ENCODE measurements at regions not wholly inside any gene's neighbourhood (a gene's known extent, or its start where the extent isn't known, plus 50 kb on each side); places are given as distances from the start of the nearest gene placed in this dataset.

DNA sequence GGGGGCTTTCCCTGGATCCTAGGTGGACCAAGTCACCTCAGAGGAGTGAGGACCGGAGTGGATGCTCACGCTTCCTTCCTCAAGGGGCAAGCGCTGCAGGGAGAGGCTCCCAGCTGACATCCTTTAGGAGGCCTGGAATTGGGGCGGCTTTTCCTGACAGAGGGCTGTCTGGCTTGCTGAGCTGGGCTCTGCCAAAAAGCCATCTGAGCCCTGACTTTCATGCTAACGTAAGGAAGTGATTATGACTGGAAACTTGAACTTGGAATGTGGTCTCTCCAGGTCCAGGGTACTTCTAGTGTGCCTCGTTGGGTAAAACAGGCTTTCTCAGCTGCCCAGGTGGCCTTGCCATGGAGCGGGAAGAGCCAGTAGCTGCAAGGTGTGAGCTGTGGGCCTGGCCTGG, 268.3 kb upstream of the SPRED2 start:
- POLR2A ChIA-PET, result no interaction called here
- TF ChIP-seq ZFP37 (tag by site-specific recombination; IDR thresholded peaks at IDR 0.05) (no peak), ZBTB26 (tag by site-specific recombination; optimal IDR thresholded peaks at IDR 0.05) (no peak), ZNF670 (tag by site-specific recombination; IDR thresholded peaks at IDR 0.05; ENCODE audit: low read depth) (no peak), ELK4 (IDR thresholded peaks at IDR 0.05; ENCODE audit: borderline replicate concordance, low read depth, low read length) (no peak), ZNF623 (tag by site-specific recombination; IDR thresholded peaks at IDR 0.05) (no peak), WT1 (tag by site-specific recombination; IDR thresholded peaks at IDR 0.05) (no peak)
- TF ChIP-seq, protein P1, sequence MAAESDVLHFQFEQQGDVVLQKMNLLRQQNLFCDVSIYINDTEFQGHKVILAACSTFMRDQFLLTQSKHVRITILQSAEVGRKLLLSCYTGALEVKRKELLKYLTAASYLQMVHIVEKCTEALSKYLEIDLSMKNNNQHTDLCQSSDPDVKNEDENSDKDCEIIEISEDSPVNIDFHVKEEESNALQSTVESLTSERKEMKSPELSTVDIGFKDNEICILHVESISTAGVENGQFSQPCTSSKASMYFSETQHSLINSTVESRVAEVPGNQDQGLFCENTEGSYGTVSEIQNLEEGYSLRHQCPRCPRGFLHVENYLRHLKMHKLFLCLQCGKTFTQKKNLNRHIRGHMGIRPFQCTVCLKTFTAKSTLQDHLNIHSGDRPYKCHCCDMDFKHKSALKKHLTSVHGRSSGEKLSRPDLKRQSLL (tag by site-specific recombination; IDR thresholded peaks at IDR 0.05), result no peak
- TF ChIP-seq, protein P2, sequence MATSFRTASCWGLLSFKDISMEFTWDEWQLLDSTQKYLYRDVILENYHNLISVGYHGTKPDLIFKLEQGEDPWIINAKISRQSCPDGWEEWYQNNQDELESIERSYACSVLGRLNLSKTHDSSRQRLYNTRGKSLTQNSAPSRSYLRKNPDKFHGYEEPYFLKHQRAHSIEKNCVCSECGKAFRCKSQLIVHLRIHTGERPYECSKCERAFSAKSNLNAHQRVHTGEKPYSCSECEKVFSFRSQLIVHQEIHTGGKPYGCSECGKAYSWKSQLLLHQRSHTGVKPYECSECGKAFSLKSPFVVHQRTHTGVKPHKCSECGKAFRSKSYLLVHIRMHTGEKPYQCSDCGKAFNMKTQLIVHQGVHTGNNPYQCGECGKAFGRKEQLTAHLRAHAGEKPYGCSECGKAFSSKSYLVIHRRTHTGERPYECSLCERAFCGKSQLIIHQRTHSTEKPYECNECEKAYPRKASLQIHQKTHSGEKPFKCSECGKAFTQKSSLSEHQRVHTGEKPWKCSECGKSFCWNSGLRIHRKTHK (tag by site-specific recombination; IDR thresholded peaks at IDR 0.05), result no peak
- CTCF ChIA-PET, result no interaction called here
- no peaks in the 10 kb centered on the region for H3K36me3 ChIP-seq (ENCODE audit: control insufficient read depth in 2 of 2, insufficient read depth in 1 of 2, low read length in 2 of 2)
- no peaks in the 10 kb centered on the region for H3K9me3 ChIP-seq (ENCODE audit: control insufficient read depth, insufficient read depth, low read depth, low read length)
- no peaks in the 10 kb centered on the region for H3K4me1 ChIP-seq (ENCODE audit: control insufficient read depth, insufficient read depth, low read length)
- no peak overlapping the region for H3K4me3 ChIP-seq (ENCODE audit: low read depth, low read length)
- H3K27ac ChIP-seq (ENCODE audit: extremely low read depth, low read depth, low read length), result no peak overlapping the region

DNA sequence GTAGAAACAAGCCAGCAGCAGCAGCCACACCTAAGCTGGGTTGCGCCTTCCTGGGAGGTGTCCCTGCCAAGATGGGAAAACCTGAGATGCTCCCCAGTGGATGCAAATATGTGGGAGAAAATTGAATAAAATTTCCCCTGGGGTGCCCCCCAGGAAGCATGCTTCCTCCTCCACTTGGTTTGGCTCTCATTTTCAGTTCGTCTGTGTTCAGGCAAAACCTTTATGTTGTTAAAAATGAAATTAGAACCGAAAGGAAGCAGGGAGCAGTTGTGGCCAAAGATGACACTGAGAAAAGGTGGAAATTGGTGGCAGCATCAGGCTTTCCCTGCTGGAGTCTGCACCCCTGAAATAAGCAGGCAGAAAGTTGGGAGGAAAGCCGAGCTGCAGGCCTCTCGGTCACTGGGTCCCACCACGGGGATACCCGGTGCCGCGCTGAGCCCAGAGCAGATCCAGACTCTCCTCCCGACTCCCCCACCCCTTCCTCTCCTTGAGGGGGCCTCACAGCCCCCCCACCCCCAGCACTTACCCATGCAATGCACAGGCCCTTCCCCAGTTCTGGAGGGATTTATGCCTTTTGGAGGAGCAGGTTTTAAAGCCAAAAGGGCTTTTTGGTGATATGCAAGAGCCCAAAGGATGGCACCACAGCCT, 267.7 kb upstream of the SPRED2 start:
- Histone ChIP-seq H3K9me3 (ENCODE audit: control insufficient read depth, insufficient read depth, low read depth, low read length) (no peaks in the 10 kb centered on the region), H3K4me3 (ENCODE audit: low read depth, low read length) (no peak overlapping the region), H3K4me1 (ENCODE audit: control insufficient read depth, insufficient read depth, low read length) (no peaks in the 10 kb centered on the region), H3K27ac (ENCODE audit: extremely low read depth, low read depth, low read length) (no peak overlapping the region), H3K36me3 (ENCODE audit: control insufficient read depth in 2 of 2, insufficient read depth in 1 of 2, low read length in 2 of 2) (no peaks in the 10 kb centered on the region)
- no peak for TF ChIP-seq ZNF132 (tag by site-specific recombination; IDR thresholded peaks at IDR 0.05; ENCODE audit: borderline replicate concordance)
- TF ChIP-seq GLIS1 (tag by site-specific recombination; IDR thresholded peaks at IDR 0.05), result peak; percentile 19; the same call in 1 of the 2 replicates
- ChIA-PET CTCF (interaction anchor here (0.7 to 2.1 kb wide), 2 partner anchors 11 to 46 kb away, joined by 5 to 9 read pairs; no protein-coding TSS in a partner anchor), POLR2A (no interaction called here)

- H3K36me3 ChIP-seq (ENCODE audit: control insufficient read depth in 2 of 2, insufficient read depth in 1 of 2, low read length in 2 of 2), result no peaks in the 10 kb centered on the region
- no peak overlapping the region for H3K27ac ChIP-seq (ENCODE audit: extremely low read depth, low read depth, low read length)
- no peaks in the 10 kb centered on the region for H3K4me1 ChIP-seq (ENCODE audit: control insufficient read depth, insufficient read depth, low read length)
- H3K4me3 ChIP-seq (ENCODE audit: low read depth, low read length), result no peak overlapping the region
- H3K9me3 ChIP-seq (ENCODE audit: control insufficient read depth, insufficient read depth, low read depth, low read length), result no peaks in the 10 kb centered on the region
- no peak for TF ChIP-seq ZNF114 (tag by site-specific recombination; IDR thresholded peaks at IDR 0.05)
- TF ChIP-seq ZNF133 (tag by site-specific recombination; IDR thresholded peaks at IDR 0.05), result no peak
- peak; percentile 41; the same call in 1 of the 2 replicates for TF ChIP-seq ZNF664 (tag by site-specific recombination; IDR thresholded peaks at IDR 0.05)
- no peak for TF ChIP-seq ZNF239 (tag by site-specific recombination; IDR thresholded peaks at IDR 0.05)
- POLR2A ChIA-PET, result no interaction called here
- CTCF ChIA-PET, result interaction anchor here (0.7 to 0.9 kb wide), 2 partner anchors 19 to 63 kb away, joined by 3 to 4 read pairs; no protein-coding TSS in a partner anchor
Measured at GRCh38 chr2:65691816-65692215, 259.4 kb upstream of the SPRED2 start.
